ENCODE measurements at regions not wholly inside any gene's neighbourhood (a gene's known extent, or its start where the extent isn't known, plus 50 kb on each side); places are given as distances from the start of the nearest gene placed in this dataset.

DNA sequence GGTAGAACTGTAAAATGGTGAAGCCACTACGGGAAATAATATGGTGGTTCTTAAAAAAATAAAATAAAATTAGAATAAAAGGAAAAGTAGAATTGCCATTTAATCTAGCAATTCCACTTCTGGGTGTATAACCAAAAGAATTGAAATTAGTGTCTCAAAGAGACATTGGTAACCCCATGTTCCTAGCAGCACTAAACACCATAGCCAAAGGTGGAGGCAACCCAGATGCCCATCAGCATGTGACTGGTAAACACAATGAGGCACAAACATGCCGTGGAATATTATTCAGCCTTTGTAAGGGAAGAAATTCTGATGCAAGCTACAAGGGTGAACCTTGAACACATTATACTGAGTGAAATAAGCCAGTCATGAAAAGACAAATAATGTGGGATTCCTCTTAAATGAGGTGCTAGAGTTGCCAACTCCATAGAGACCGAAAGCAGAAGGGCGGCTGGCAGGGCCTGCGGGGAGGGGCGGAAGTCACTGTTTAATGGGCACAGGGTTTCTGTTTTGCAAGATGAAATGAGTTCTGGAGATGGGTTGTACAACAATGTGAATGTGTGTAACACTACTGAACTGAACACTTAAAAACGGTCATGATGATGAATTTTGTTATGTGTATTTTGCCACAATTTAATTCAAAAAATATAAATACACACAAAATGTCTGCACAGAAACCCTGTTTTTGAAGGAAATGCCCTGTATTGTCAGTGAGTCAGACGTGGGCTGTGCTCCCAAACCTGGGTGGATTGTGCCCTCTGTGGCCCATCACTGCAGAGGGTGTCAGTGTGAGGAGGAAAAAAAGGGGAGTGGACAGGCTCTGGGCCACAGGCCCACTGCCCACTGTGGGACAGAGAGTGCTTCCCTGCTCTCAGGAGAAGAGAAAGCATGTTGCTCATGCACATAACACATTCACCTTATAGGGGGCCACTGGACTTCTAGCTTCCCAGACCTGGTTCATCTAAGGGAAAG is 49.6 kb upstream of the CD93 start:
- ChIA-PET CTCF (interaction anchor here (0.6 to 1.3 kb wide), 2 partner anchors 22 to 40 kb away, joined by 3 read pairs; no protein-coding TSS in a partner anchor), POLR2A (no interaction called here)
- whole genome bisulfite sequencing (ENCODE audit: missing lambda C conversion rate): 82% methylated on average over 8 of the region's 8 CpGs
- Histone ChIP-seq H3K4me1 (peaks cover 6% of the 10 kb centered on the region; the same call in 2 of the 3 replicates), H3K27ac (no peak overlapping the region), H3K4me2 (no peak overlapping the region), H3K4me3 (no peak overlapping the region), H3K9me3 (no peaks in the 10 kb centered on the region)
- DNase-seq (ENCODE audit: low read depth in 1 of 2, low spot score in 1 of 2): no peak
- TF ChIP-seq SMC3 (IDR thresholded peaks at IDR 0.05) (no peak), USF2 (IDR thresholded peaks at IDR 0.05) (no peak), RNF2 (IDR thresholded peaks at IDR 0.05; ENCODE audit: borderline replicate concordance, low read depth) (no peak)
- FAIRE-seq: no peak
- ATAC-seq: no peak

Small RNA genes lying in the stretch of these regions (small RNA-seq; reads per million reads assigned to genes)
- 0 to 5.2 (median 0) reads per million in 6 experiments for gene RNA5SP478
